Neural progenitor cell (in vitro differentiated cells): ENCODE measurements at regions not wholly inside any gene's neighbourhood (a gene's known extent, or its start where the extent isn't known, plus 50 kb on each side); places are given as distances from the start of the nearest gene placed in this dataset.

ENCODE experiments used
- DNase-seq: peaks from one replicate; pipeline ENCODE4 v3.0.0-alpha.2; 2016; ENCODE audit warnings: low spot score
- H2AFZ ChIP-seq: fragments of 200-600 bp; sonication (generic); replicated peaks from 2 replicates; pipeline ENCODE4 v1.6.1; 2016; ENCODE audit warnings: antibody characterized with exemption
- H3F3A ChIP-seq: fragments of 200-600 bp; sonication (generic); 2 replicates; pipeline ENCODE4 v1.6.1; 2016; ENCODE audit warnings: antibody characterized with exemption, low read depth
- H3K27ac ChIP-seq: fragments of 200-600 bp; sonication (generic); 2 replicates; pipeline ENCODE4 v1.5.1; 2016; ENCODE audit warnings: mild to moderate bottlenecking
- H3K27me3 ChIP-seq: fragments of 200-600 bp; sonication (generic); 2 replicates; pipeline ENCODE4 v1.6.1; 2016; ENCODE audit warnings: mild to moderate bottlenecking, moderate library complexity
- H3K36me3 ChIP-seq: fragments of 200-600 bp; sonication (generic); 2 replicates; pipeline ENCODE4 v1.5.1; 2016
- H3K4me1 ChIP-seq: fragments of 200-600 bp; sonication (generic); 2 replicates; pipeline ENCODE4 v1.6.1; 2016; ENCODE audit warnings: mixed run types
- H3K4me2 ChIP-seq: fragments of 200-600 bp; sonication (generic); 2 replicates; pipeline ENCODE4 v1.6.1; 2016
- H3K4me3 ChIP-seq: fragments of 200-600 bp; sonication (generic); 2 replicates; pipeline ENCODE4 v1.5.1; 2016
- H3K79me2 ChIP-seq: fragments of 200-600 bp; sonication (generic); 2 replicates; pipeline ENCODE4 v1.6.1; 2016; ENCODE audit warnings: low read depth
- H3K9ac ChIP-seq: fragments of 200-600 bp; sonication (generic); 2 replicates; pipeline ENCODE4 v1.6.1; 2016
- H3K9me3 ChIP-seq: fragments of 200-600 bp; sonication (generic); 2 replicates; pipeline ENCODE4 v1.5.1; 2016; ENCODE audit warnings: low read depth
- H4K20me1 ChIP-seq: fragments of 200-600 bp; sonication (generic); 2 replicates; pipeline ENCODE4 v1.6.1; 2016; ENCODE audit warnings: low read depth
- H3K27ac Mint-ChIP-seq: 3 replicates; pipeline ENCODE4 v1.8.0; 2021; ENCODE audit warnings: mixed read lengths
- H3K27me3 Mint-ChIP-seq: 2 replicates; pipeline ENCODE4 v1.8.0; 2022; ENCODE audit warnings: low read depth, mild to moderate bottlenecking, inconsistent platforms, moderate library complexity, mixed read lengths; ENCODE audit not compliant: insufficient read depth
- H3K36me3 Mint-ChIP-seq: 3 replicates; pipeline ENCODE4 v1.8.0; 2021; ENCODE audit warnings: mixed read lengths
- H3K4me1 Mint-ChIP-seq: 3 replicates; pipeline ENCODE4 v1.8.0; 2021; ENCODE audit warnings: mixed read lengths
- H3K4me3 Mint-ChIP-seq: 3 replicates; pipeline ENCODE4 v1.8.0; 2021; ENCODE audit warnings: mild to moderate bottlenecking, moderate library complexity, mixed read lengths
- H3K9me3 Mint-ChIP-seq: 3 replicates; pipeline ENCODE4 v1.8.0; 2020; ENCODE audit warnings: mixed read lengths
- CTCF ChIP-seq: fragments of 200-600 bp; sonication (generic); IDR thresholded peaks from 2 replicates; pipeline ENCODE4 v1.5.1; 2017; ENCODE audit warnings: antibody characterized with exemption, mild to moderate bottlenecking
- EZH2 ChIP-seq: fragments of 200-600 bp; sonication (generic); IDR thresholded peaks from 2 replicates; pipeline ENCODE4 v1.6.1; 2017; ENCODE audit warnings: antibody characterized with exemption, mild to moderate bottlenecking, moderate library complexity
- EZH2phosphoT487 ChIP-seq: fragments of 200-600 bp; sonication (generic); IDR thresholded peaks from 2 replicates; pipeline ENCODE4 v1.6.1; 2017; ENCODE audit warnings: antibody characterized with exemption

- Mint-ChIP-seq H3K9me3 (no peaks in the 10 kb centered on the region), H3K27me3 (peaks cover 10% of the 10 kb centered on the region), H3K4me1 (peaks cover 48% of the 10 kb centered on the region), H3K4me3 (peak overlapping the region; percentile 87), H3K27ac (peak overlapping the region; percentile 91), H3K36me3 (no peaks in the 10 kb centered on the region)
- no peaks in the 10 kb centered on the region for H3K79me2 ChIP-seq
- no peak overlapping the region for H3K27ac ChIP-seq
- peak overlapping the region; percentile 58 for H3K4me3 ChIP-seq
- peaks cover 61% of the 10 kb centered on the region for H3F3A ChIP-seq
- no peaks in the 10 kb centered on the region for H3K9me3 ChIP-seq
- peak overlapping the region; percentile 85 for H3K4me2 ChIP-seq
- peaks cover 35% of the 10 kb centered on the region for H3K4me1 ChIP-seq
- H2AFZ ChIP-seq, result no peak overlapping the region
- H3K27me3 ChIP-seq, result peaks cover 97% of the 10 kb centered on the region
- peak; percentile 97 for DNase-seq
- TF ChIP-seq EZH2 (peak; percentile 69), EZH2phosphoT487 (no peak)
- no peak overlapping the region for H3K9ac ChIP-seq
- H3K36me3 ChIP-seq, result no peaks in the 10 kb centered on the region
- peaks cover 67% of the 10 kb centered on the region for H4K20me1 ChIP-seq
These were observed 221.8 kb downstream of the MEF2C start for GRCh38 chr5:88660947-88661805.

GRCh38 chr5:88660264-88660946, 222.6 kb downstream of the MEF2C start:
- peaks cover 97% of the 10 kb centered on the region for H3K27me3 ChIP-seq

GRCh38 chr5:88659529-88660263, 223.3 kb downstream of the MEF2C start:
- H3K4me1 ChIP-seq, result peaks cover 32% of the 10 kb centered on the region
- H3K27ac Mint-ChIP-seq, result peak overlapping the region; percentile 28
- no peak overlapping the region for H3K27ac ChIP-seq
- no peaks in the 10 kb centered on the region for H3K9me3 ChIP-seq
- H3K4me1 Mint-ChIP-seq, result peaks cover 37% of the 10 kb centered on the region
- H2AFZ ChIP-seq, result no peak overlapping the region
- no peaks in the 10 kb centered on the region for H3K79me2 ChIP-seq
- peak overlapping the region; percentile 85 for H3K4me2 ChIP-seq
- H3K4me3 ChIP-seq, result peak overlapping the region; percentile 58
- DNase-seq, result peak; percentile 93
- H3F3A ChIP-seq, result peaks cover 57% of the 10 kb centered on the region
- peak overlapping the region; percentile 87 for H3K4me3 Mint-ChIP-seq
- no peaks in the 10 kb centered on the region for H3K36me3 Mint-ChIP-seq
- H3K9me3 Mint-ChIP-seq, result no peaks in the 10 kb centered on the region
- H3K27me3 ChIP-seq, result peaks cover 97% of the 10 kb centered on the region
- H4K20me1 ChIP-seq, result peaks cover 52% of the 10 kb centered on the region
- H3K36me3 ChIP-seq, result no peaks in the 10 kb centered on the region
- TF ChIP-seq CTCF, result no peak
- peak; percentile 70 for TF ChIP-seq EZH2
- TF ChIP-seq EZH2phosphoT487, result peak; percentile 100
- H3K27me3 Mint-ChIP-seq, result peaks cover 9% of the 10 kb centered on the region
- no peak overlapping the region for H3K9ac ChIP-seq

More at GRCh38 chr5:88660264-88660946, 222.6 kb downstream of the MEF2C start:
- Mint-ChIP-seq H3K4me3 (peak overlapping the region; percentile 87), H3K27me3 (peaks cover 10% of the 10 kb centered on the region), H3K36me3 (no peaks in the 10 kb centered on the region), H3K27ac (peak overlapping the region; percentile 28), H3K4me1 (peaks cover 42% of the 10 kb centered on the region), H3K9me3 (no peaks in the 10 kb centered on the region)
- no peak overlapping the region for H2AFZ ChIP-seq
- no peak for TF ChIP-seq EZH2phosphoT487
- no peak for TF ChIP-seq CTCF
- no peak for TF ChIP-seq EZH2
- H3K4me1 ChIP-seq, result peaks cover 35% of the 10 kb centered on the region
- peak overlapping the region; percentile 58 for H3K4me3 ChIP-seq
- DNase-seq, result peak; percentile 68
- peaks cover 60% of the 10 kb centered on the region for H4K20me1 ChIP-seq
- peak overlapping the region; percentile 85 for H3K4me2 ChIP-seq
- no peaks in the 10 kb centered on the region for H3K36me3 ChIP-seq
- no peaks in the 10 kb centered on the region for H3K9me3 ChIP-seq
- no peaks in the 10 kb centered on the region for H3K79me2 ChIP-seq
- no peak overlapping the region for H3K27ac ChIP-seq
- H3K9ac ChIP-seq, result no peak overlapping the region
- peaks cover 61% of the 10 kb centered on the region for H3F3A ChIP-seq
